Muscle of back (tissue), 3 donors: ENCODE measurements at regions not wholly inside any gene's neighbourhood (a gene's known extent, or its start where the extent isn't known, plus 50 kb on each side); places are given as distances from the start of the nearest gene placed in this dataset.
"Not testable (repeated sequence)": the region's sequence is repeated elsewhere in the genome, so short reads cannot be mapped to it uniquely, and the experiment has no call there.

Experiments
- DNase-seq, 3 donors: peaks; one replicate each; pipeline versions ENCODE4 v3.0.0 to v3.0.0-alpha.2; 2013

GRCh38 chr20:47846651-47847050 is 61.4 kb upstream of the SULF2 start:
- DNase-seq = not testable (repeated sequence)

GRCh38 chr20:47845382-47845977 is 60.2 kb upstream of the SULF2 start:
- not testable (repeated sequence) for DNase-seq

GRCh38 chr20:47844568-47844906 is 59.3 kb upstream of the SULF2 start:
- not testable (repeated sequence) for DNase-seq

- DNase-seq = no peak
These were observed 58.7 kb upstream of the SULF2 start for GRCh38 chr20:47843886-47844567.

- peak in 2 of 3 donors; percentile 35 to 45 for DNase-seq
These were observed 57.7 kb upstream of the SULF2 start for GRCh38 chr20:47842950-47843349.

- not testable (repeated sequence) for DNase-seq
These were observed 56.7 kb upstream of the SULF2 start for GRCh38 chr20:47842004-47842403.

- DNase-seq = not testable (repeated sequence)
These were observed 51.1 kb upstream of the SULF2 start for GRCh38 chr20:47836256-47836817.
